GM12801 (cell line): ENCODE measurements at regions not wholly inside any gene's neighbourhood (a gene's known extent, or its start where the extent isn't known, plus 50 kb on each side); places are given as distances from the start of the nearest gene placed in this dataset.

Experiments
- TF ChIP-seq, protein P1 (sequence below): IDR thresholded peaks from one replicate; pipeline ENCODE4 v1.5.1; 2011; ENCODE audit warnings: control low read depth; ENCODE audit not compliant: insufficient read length; ENCODE audit errors: extremely low read depth

GRCh38 chr4:66852843-66853242, 692.5 kb downstream of the CENPC start:
- TF ChIP-seq, protein P1, sequence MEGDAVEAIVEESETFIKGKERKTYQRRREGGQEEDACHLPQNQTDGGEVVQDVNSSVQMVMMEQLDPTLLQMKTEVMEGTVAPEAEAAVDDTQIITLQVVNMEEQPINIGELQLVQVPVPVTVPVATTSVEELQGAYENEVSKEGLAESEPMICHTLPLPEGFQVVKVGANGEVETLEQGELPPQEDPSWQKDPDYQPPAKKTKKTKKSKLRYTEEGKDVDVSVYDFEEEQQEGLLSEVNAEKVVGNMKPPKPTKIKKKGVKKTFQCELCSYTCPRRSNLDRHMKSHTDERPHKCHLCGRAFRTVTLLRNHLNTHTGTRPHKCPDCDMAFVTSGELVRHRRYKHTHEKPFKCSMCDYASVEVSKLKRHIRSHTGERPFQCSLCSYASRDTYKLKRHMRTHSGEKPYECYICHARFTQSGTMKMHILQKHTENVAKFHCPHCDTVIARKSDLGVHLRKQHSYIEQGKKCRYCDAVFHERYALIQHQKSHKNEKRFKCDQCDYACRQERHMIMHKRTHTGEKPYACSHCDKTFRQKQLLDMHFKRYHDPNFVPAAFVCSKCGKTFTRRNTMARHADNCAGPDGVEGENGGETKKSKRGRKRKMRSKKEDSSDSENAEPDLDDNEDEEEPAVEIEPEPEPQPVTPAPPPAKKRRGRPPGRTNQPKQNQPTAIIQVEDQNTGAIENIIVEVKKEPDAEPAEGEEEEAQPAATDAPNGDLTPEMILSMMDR = no peak

DNA sequence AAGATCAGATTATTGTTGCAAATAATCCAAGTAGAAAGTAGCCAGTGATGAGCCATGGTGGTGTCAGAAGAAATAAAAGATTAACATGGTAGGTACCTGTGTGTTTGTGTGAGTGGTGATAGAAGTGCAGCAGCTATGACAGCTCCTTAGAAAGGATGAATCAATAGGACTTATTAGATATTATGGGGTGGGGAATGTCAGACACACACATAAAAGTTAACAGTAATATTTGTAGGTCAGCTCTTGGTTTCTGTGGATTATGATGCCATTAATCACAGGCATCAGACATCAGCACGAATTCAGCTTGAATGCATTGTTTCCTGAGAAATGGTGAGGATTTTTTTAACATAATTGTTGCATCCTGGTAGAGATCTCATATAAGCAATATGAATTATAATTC, 695.7 kb downstream of the CENPC start:
- TF ChIP-seq, protein P1 = no peak

DNA sequence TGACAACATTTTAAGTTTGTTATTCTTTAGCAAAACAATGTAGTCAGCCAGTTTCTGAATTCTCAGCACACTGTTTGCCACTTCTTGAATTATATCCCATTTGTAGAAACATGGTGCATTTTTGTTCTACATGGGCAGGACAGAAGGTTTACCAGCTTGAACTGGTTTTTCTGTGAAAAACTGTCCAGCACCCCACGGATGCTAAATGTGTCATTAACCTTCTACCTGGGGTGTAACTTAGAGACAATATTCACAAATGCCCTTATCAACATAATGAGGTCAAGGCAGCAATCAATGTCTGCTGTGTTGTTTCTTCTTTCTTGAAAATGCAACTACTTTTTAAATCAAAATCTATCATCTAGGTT, 702.6 kb downstream of the CENPC start:
- TF ChIP-seq, protein P1 = no peak

DNA sequence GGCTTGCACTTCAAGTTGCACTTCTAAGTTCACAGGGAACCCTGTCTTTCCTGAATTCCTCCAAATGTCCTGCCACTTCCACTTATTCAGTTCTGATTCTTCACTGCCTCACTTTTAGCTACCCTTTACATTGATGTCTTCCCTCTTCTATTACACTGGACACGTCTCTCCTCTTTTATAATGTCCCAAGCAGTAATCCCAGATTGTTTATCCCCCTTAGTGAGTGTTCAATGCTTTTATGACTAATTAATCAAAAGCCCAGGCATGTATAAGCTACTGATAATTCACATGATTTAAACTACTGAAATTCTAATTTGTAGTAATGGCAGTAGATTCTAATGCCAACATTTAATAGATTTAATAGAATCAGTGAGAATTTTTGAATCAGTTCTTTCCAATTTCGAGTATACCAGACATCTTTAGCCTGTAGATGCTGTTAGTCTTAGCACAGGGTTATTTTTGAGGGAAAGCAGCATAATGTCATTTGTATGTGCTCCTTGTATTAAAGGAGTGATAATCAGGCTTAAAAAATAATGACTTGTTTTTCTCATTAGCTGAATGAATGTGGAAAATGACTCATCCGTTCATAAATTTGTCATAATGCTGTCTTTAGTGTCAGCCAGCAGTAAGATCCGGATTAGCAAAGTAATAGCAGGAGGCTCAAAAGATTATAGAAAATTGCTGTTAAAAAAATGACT, 703.1 kb downstream of the CENPC start:
- TF ChIP-seq, protein P1 = no peak

- TF ChIP-seq, protein P1 = no peak
Observed at GRCh38 chr4:66840178-66840577, 705.1 kb downstream of the CENPC start.

DNA sequence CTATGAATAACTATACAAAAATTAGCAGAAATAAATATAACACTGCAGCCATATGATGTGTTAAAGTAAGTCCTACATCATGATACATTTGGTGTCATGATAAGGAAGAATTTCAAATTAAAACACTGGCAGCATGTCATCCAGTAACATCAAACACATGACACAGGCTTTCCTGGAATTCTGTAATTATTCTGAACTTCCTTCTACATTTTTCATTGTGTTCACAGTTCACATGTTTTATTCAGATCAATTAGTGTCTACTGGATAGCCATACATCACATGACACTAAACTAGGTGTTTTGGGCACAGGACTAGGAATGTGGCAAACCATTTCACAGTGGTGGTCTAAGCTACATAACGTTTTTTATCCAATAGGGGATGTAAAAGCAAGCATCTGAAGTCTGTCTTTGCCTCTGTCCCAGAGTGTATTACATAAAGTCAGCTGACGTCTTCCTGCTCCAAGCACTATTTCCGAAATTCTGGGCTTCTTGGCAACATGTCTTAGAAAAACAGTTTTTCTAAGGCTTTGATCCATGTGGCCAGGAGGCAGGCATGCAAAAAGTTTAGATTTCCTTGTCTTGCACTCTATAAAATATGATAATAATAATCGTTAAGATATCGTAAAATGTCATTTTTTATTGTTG, 707.9 kb downstream of the CENPC start:
- TF ChIP-seq, protein P1 = no peak

- TF ChIP-seq, protein P1 = no peak
Observed at GRCh38 chr4:66829310-66829709, 716.0 kb downstream of the CENPC start.
